ENCODE measurements at regions not wholly inside any gene's neighbourhood (a gene's known extent, or its start where the extent isn't known, plus 50 kb on each side); places are given as distances from the start of the nearest gene placed in this dataset.

GRCh38 chr18:53657257-53657656, 567.2 kb downstream of the MBD2 start:
- TF ChIP-seq CTCF (IDR thresholded peaks at IDR 0.05): no peak
- H3K9me3 ChIP-seq: peaks cover 0 to 4% of the 10 kb centered on the region in 2 donors
- no peak overlapping the region for H3K27ac ChIP-seq
- no peak overlapping the region for H3K4me3 ChIP-seq
- no peak for DNase-seq (ENCODE audit: low spot score)
- no peaks in the 10 kb centered on the region for H3K36me3 ChIP-seq
- no peaks in the 10 kb centered on the region for H3K4me1 ChIP-seq
- H3K27me3 ChIP-seq: no peaks in the 10 kb centered on the region

- no peak overlapping the region for H3K4me3 ChIP-seq
- H3K4me1 ChIP-seq: no peaks in the 10 kb centered on the region
- H3K27ac ChIP-seq: no peak overlapping the region
- TF ChIP-seq CTCF (IDR thresholded peaks at IDR 0.05): no peak
- no peaks in the 10 kb centered on the region for H3K36me3 ChIP-seq
- no peak for DNase-seq (ENCODE audit: low spot score)
- no peaks in the 10 kb centered on the region for H3K27me3 ChIP-seq
- no peaks in the 10 kb centered on the region for H3K9me3 ChIP-seq
These were observed 574.8 kb downstream of the MBD2 start for GRCh38 chr18:53649621-53650020.

- TF ChIP-seq CTCF (IDR thresholded peaks at IDR 0.05): no peak
- Histone ChIP-seq H3K27ac (no peak overlapping the region), H3K9me3 (no peaks in the 10 kb centered on the region), H3K27me3 (no peaks in the 10 kb centered on the region), H3K4me1 (no peaks in the 10 kb centered on the region), H3K4me3 (no peak overlapping the region), H3K36me3 (no peaks in the 10 kb centered on the region)
- no peak for DNase-seq (ENCODE audit: low spot score)
These were observed 579.5 kb downstream of the MBD2 start for GRCh38 chr18:53644799-53645471.

GRCh38 chr18:53639687-53640086, 584.8 kb downstream of the MBD2 start:
- Histone ChIP-seq H3K27ac (no peak overlapping the region), H3K4me3 (no peak overlapping the region), H3K27me3 (no peaks in the 10 kb centered on the region), H3K9me3 (no peaks in the 10 kb centered on the region), H3K4me1 (no peaks in the 10 kb centered on the region), H3K36me3 (no peaks in the 10 kb centered on the region)
- TF ChIP-seq CTCF (IDR thresholded peaks at IDR 0.05): no peak
- no peak for DNase-seq (ENCODE audit: low spot score)

GRCh38 chr18:53629337-53629736, 595.1 kb downstream of the MBD2 start:
- no peak overlapping the region for H3K27ac ChIP-seq
- no peak for TF ChIP-seq CTCF (IDR thresholded peaks at IDR 0.05)
- DNase-seq (ENCODE audit: low spot score): no peak
- H3K4me1 ChIP-seq: no peaks in the 10 kb centered on the region
- no peaks in the 10 kb centered on the region for H3K9me3 ChIP-seq
- no peaks in the 10 kb centered on the region for H3K27me3 ChIP-seq
- H3K36me3 ChIP-seq: no peaks in the 10 kb centered on the region
- no peak overlapping the region for H3K4me3 ChIP-seq

DNA sequence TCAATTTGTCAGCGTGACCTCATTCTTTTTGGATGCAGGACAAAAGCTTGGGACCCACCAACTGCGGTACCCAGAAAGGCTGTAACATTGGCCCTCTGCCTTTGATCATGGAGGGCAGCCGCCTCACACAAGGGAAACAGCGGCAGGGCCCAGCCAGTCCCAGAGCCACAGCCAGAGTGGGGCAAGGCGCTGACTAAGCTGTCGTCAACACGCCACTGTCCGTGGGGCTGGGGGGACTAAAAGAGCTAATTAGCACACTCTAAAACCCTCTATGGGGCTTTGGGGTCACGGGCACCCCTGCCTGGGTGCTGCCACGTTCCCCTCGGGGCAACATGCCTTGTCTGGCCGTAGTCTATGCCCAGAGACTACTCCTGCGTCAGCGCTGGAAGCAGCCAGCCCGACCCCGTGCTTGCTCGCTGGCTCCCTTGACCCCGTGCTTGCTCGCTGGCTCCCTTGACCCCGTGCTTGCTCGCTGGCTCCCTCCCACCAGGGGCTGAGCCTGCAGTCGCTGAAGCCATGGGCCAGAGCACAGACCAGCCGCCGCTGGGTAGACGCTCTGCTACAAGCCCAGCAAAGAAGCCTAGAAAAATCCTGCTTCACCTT, 598.4 kb downstream of the MBD2 start:
- no peak for TF ChIP-seq CTCF (IDR thresholded peaks at IDR 0.05)
- Histone ChIP-seq H3K27ac (no peak overlapping the region), H3K4me1 (no peaks in the 10 kb centered on the region), H3K9me3 (no peaks in the 10 kb centered on the region), H3K36me3 (no peaks in the 10 kb centered on the region), H3K27me3 (no peaks in the 10 kb centered on the region), H3K4me3 (no peak overlapping the region)
- no peak for DNase-seq (ENCODE audit: low spot score)
